ENCODE measurements at regions not wholly inside any gene's neighbourhood (a gene's known extent, or its start where the extent isn't known, plus 50 kb on each side); places are given as distances from the start of the nearest gene placed in this dataset.

DNA sequence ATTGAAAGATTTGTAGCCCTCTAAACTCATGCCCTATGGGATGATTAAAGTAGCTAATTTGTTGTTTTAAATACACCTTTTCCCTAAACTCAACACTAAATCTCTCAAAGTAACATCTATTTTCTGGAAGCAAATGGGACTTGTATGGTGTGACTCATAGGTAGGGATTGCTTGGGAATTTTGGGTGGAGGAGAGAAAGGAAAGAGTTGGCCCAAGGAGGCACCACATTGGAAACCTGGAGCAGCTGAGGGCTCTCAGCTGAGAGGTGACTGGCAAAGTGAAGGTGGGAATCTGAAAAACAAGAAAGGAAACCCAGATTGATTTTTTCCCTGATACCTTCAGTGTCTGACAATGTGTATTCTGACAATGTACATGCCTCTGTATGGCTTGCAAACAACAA, 114.8 kb upstream of the PRICKLE1 start:
- DNase-seq: no peak
- Histone ChIP-seq H3K4me3 (no peak overlapping the region), H3K4me1 (peaks cover 9 to 13% of the 10 kb centered on the region in 2 donors), H3K9me3 (no peaks in the 10 kb centered on the region), H3K27ac (no peak overlapping the region), H3K36me3 (no peaks in the 10 kb centered on the region), H3K27me3 (no peaks in the 10 kb centered on the region)
- intact Hi-C loops (cut with DNase I; ENCODE audit: low total_unique reads) (no loop called here), in situ Hi-C loops (cut with MboI; ENCODE audit: low sequenced_read_pairs in 4 of 4) (no loop called here)
- TF ChIP-seq POLR2A (IDR thresholded peaks at IDR 0.05): no peak
- TF ChIP-seq, protein P1, sequence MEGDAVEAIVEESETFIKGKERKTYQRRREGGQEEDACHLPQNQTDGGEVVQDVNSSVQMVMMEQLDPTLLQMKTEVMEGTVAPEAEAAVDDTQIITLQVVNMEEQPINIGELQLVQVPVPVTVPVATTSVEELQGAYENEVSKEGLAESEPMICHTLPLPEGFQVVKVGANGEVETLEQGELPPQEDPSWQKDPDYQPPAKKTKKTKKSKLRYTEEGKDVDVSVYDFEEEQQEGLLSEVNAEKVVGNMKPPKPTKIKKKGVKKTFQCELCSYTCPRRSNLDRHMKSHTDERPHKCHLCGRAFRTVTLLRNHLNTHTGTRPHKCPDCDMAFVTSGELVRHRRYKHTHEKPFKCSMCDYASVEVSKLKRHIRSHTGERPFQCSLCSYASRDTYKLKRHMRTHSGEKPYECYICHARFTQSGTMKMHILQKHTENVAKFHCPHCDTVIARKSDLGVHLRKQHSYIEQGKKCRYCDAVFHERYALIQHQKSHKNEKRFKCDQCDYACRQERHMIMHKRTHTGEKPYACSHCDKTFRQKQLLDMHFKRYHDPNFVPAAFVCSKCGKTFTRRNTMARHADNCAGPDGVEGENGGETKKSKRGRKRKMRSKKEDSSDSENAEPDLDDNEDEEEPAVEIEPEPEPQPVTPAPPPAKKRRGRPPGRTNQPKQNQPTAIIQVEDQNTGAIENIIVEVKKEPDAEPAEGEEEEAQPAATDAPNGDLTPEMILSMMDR (IDR thresholded peaks at IDR 0.05 in 4 of 5, conservative IDR thresholded peaks at IDR 0.05 in 1 of 5): no peak
- ATAC-seq: no peak

DNA sequence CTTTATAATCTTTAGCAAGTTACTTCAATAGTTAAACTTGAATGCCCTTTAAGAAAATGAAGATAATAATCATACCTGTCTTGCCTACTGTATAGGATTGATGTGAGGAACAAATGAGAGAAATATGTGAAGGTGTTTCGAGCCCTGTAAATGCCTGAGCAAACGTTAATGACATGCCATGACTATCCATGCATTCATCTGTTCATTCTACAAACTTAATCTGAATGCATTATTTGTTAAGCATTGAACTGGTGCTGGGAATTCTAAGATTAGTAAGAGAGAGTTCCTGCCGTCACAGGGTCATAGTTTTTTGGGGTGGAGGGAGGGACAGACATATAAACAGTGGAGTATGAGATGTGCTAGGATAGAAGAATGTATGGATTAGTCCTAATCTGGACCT, 111.5 kb upstream of the PRICKLE1 start:
- no peak for DNase-seq
- in situ Hi-C loops (cut with MboI; ENCODE audit: low sequenced_read_pairs in 4 of 4) (no loop called here), intact Hi-C loops (cut with DNase I; ENCODE audit: low total_unique reads) (no loop called here)
- H3K27me3 ChIP-seq: no peaks in the 10 kb centered on the region
- TF ChIP-seq, protein P1 (IDR thresholded peaks at IDR 0.05 in 4 of 5, conservative IDR thresholded peaks at IDR 0.05 in 1 of 5): no peak
- TF ChIP-seq POLR2A (IDR thresholded peaks at IDR 0.05): no peak
- H3K36me3 ChIP-seq: no peaks in the 10 kb centered on the region
- H3K9me3 ChIP-seq: no peaks in the 10 kb centered on the region
- no peak for ATAC-seq
- H3K4me3 ChIP-seq: no peak overlapping the region
- peaks cover 2 to 5% of the 10 kb centered on the region in 2 donors for H3K4me1 ChIP-seq
- no peak overlapping the region for H3K27ac ChIP-seq

DNA sequence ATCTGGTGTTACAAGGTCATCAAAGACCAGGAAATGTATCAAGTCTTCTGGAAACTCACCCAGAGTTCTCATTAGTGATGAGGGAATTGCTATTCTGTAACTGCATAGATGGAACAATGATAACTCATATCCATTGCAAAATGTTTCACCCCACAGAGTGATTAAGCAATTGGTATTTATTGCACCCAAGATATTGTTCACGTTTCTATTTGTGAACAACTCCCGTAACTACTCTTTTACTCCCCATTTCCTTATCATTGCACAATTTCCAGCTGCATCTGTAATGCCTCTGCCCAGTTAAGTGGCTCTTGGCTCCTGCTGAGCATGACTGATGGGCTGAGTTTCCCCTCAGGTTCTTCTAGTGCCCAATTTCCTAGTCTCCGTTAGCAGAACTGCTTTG, 108.7 kb upstream of the PRICKLE1 start:
- DNase-seq: peak in 1 of 2 donors; percentile 50
- ATAC-seq: peak; percentile 71 to 79
- in situ Hi-C loops (cut with MboI; ENCODE audit: low sequenced_read_pairs in 4 of 4) (no loop called here), intact Hi-C loops (cut with DNase I; ENCODE audit: low total_unique reads) (no loop called here)
- H3K27me3 ChIP-seq: no peaks in the 10 kb centered on the region
- no peaks in the 10 kb centered on the region for H3K36me3 ChIP-seq
- TF ChIP-seq, protein P1 (IDR thresholded peaks at IDR 0.05 in 4 of 5, conservative IDR thresholded peaks at IDR 0.05 in 1 of 5): no peak
- no peak for TF ChIP-seq POLR2A (IDR thresholded peaks at IDR 0.05)
- H3K27ac ChIP-seq: peak overlapping the region in 2 of 4 donors; percentile 13 to 58
- H3K4me1 ChIP-seq: no peaks in the 10 kb centered on the region
- H3K4me3 ChIP-seq: no peak overlapping the region
- H3K9me3 ChIP-seq: no peaks in the 10 kb centered on the region

DNA sequence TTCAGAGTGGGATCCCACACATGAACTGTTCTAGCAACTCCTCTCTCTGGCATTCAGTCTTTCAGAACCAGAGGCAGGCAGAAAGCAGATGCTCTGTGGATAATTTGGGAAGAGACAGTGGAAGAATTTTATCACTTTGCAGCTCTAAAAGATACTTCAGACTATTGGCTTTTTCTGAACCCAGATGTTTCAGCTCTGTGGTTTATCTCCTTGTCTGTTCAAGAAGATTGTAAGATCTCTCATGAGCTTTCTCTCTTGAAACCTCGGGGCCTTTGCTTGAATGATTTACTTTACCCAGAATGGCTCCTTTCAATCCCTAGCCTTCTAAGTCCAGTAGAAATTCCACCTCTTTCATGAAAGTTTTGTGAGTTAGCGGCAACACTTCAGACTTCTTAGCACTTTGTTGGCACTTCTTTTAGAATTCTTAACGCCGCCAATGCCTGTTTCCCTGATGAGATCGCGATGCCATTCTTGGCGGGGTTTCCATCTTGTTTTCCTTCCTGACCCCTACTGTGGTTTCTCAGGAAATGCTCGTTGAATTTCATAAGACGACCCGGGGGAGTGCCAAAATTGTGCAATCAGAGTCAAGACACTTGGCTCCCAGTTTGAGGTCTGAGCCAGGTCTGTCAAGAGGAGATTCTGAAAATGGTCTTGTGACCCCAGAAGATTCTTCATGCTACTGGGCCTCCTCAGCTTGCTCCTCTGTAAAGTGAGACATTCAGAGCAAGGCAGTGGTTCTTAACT, 107.0 kb upstream of the PRICKLE1 start:
- ATAC-seq: peak; percentile 67 to 69
- H3K36me3 ChIP-seq: no peaks in the 10 kb centered on the region
- no peak for TF ChIP-seq POLR2A (IDR thresholded peaks at IDR 0.05)
- TF ChIP-seq, protein P1 (IDR thresholded peaks at IDR 0.05 in 4 of 5, conservative IDR thresholded peaks at IDR 0.05 in 1 of 5): no peak
- peak; percentile 59 to 82 for DNase-seq
- in situ Hi-C loops (cut with MboI; ENCODE audit: low sequenced_read_pairs in 4 of 4): no loop called here
- peak overlapping the region in 3 of 4 donors; percentile 32 to 58 (median 48) for H3K27ac ChIP-seq
- no peaks in the 10 kb centered on the region for H3K9me3 ChIP-seq
- H3K27me3 ChIP-seq: no peaks in the 10 kb centered on the region
- intact Hi-C loops (cut with DNase I; ENCODE audit: low total_unique reads): no loop called here
- no peak overlapping the region for H3K4me3 ChIP-seq
- no peaks in the 10 kb centered on the region for H3K4me1 ChIP-seq
